Calu3 (cell line): ENCODE measurements at regions not wholly inside any gene's neighbourhood (a gene's known extent, or its start where the extent isn't known, plus 50 kb on each side); places are given as distances from the start of the nearest gene placed in this dataset.

ENCODE experiments used
- BruUV-seq: library from RNA; stranded (reverse); fragments of 400-500 nt; replicated peaks from 2 replicates; lab custom pipeline; 2021; lab: Mats Ljungman, UMichigan
- CTCF ChIA-PET: fragments of 300-600 bp; sonication (Branson Sonifier 250); formaldehyde crosslinking; loops from one replicate; lab custom pipeline; 2022; ENCODE audit warnings: antibody characterized with exemption; lab: Charles Lee
- DNase-seq: peaks from one replicate; pipeline ENCODE4 v3.0.0; 2022
- H3K27ac Mint-ChIP-seq: one replicate; pipeline ENCODE4 v1.8.0; 2022; ENCODE audit warnings: mixed read lengths; ENCODE audit not compliant: unreplicated experiment
- H3K27me3 Mint-ChIP-seq: one replicate; pipeline ENCODE4 v1.8.0; 2022; ENCODE audit warnings: mixed read lengths; ENCODE audit not compliant: unreplicated experiment
- H3K36me3 Mint-ChIP-seq: one replicate; pipeline ENCODE4 v1.8.0; 2022; ENCODE audit warnings: mild to moderate bottlenecking, moderate library complexity, mixed read lengths; ENCODE audit not compliant: insufficient read depth, unreplicated experiment
- H3K4me1 Mint-ChIP-seq: one replicate; pipeline ENCODE4 v1.8.0; 2022; ENCODE audit warnings: mild to moderate bottlenecking, low read depth, mixed read lengths; ENCODE audit not compliant: unreplicated experiment
- H3K4me3 Mint-ChIP-seq: one replicate; pipeline ENCODE4 v1.8.0; 2022; ENCODE audit warnings: mild to moderate bottlenecking, low read depth, moderate library complexity, mixed read lengths; ENCODE audit not compliant: unreplicated experiment
- H3K9me3 Mint-ChIP-seq: one replicate; pipeline ENCODE4 v1.8.0; 2022; ENCODE audit warnings: low read depth, mixed read lengths; ENCODE audit not compliant: unreplicated experiment
- CTCF ChIP-seq: fragments of 200-600 bp; IDR thresholded peaks from one replicate; pipeline ENCODE4 v1.8.0; 2022; ENCODE audit warnings: antibody characterized with exemption; ENCODE audit not compliant: unreplicated experiment
- intact Hi-C: fragments of 100-400 bp; cut with micrococcal nuclease; formaldehyde crosslinking; loops from one replicate; pipeline ENCODE4 v1.10.0; 2022; ENCODE audit not compliant: unreplicated experiment

GRCh38 chr1:172912765-172913260, 137.9 kb downstream of the TNFSF18 start:
- peaks cover 3% of the 10 kb centered on the region for H3K9me3 Mint-ChIP-seq
- no peaks in the 10 kb centered on the region for H3K36me3 Mint-ChIP-seq
- DNase-seq, result no peak
- no TSS peak for BruUV-seq
- TF ChIP-seq CTCF, result no peak
- CTCF ChIA-PET, result no interaction called here
- intact Hi-C loops, result no loop called here
- no peak overlapping the region for H3K27ac Mint-ChIP-seq
- no peaks in the 10 kb centered on the region for H3K27me3 Mint-ChIP-seq
- H3K4me1 Mint-ChIP-seq, result peaks cover 50% of the 10 kb centered on the region
- H3K4me3 Mint-ChIP-seq, result no peak overlapping the region

- Mint-ChIP-seq H3K27ac (no peak overlapping the region), H3K9me3 (peaks cover 3% of the 10 kb centered on the region), H3K36me3 (no peaks in the 10 kb centered on the region), H3K4me1 (peaks cover 35% of the 10 kb centered on the region), H3K4me3 (no peak overlapping the region), H3K27me3 (no peaks in the 10 kb centered on the region)
- no peak for DNase-seq
- no peak for TF ChIP-seq CTCF
- CTCF ChIA-PET, result no interaction called here
- BruUV-seq, result no TSS peak
- intact Hi-C loops, result no loop called here
These were observed 136.1 kb downstream of the TNFSF18 start for GRCh38 chr1:172914501-172915144.

GRCh38 chr1:172915271-172915670, 135.5 kb downstream of the TNFSF18 start:
- CTCF ChIA-PET, result no interaction called here
- no peak overlapping the region for H3K27ac Mint-ChIP-seq
- TF ChIP-seq CTCF, result no peak
- H3K4me1 Mint-ChIP-seq, result peaks cover 29% of the 10 kb centered on the region
- H3K36me3 Mint-ChIP-seq, result no peaks in the 10 kb centered on the region
- no peak overlapping the region for H3K4me3 Mint-ChIP-seq
- no TSS peak for BruUV-seq
- H3K27me3 Mint-ChIP-seq, result no peaks in the 10 kb centered on the region
- DNase-seq, result no peak
- intact Hi-C loops, result no loop called here
- H3K9me3 Mint-ChIP-seq, result peaks cover 3% of the 10 kb centered on the region

GRCh38 chr1:172916116-172916515, 134.6 kb downstream of the TNFSF18 start:
- H3K4me1 Mint-ChIP-seq, result peaks cover 25% of the 10 kb centered on the region
- intact Hi-C loops, result no loop called here
- H3K9me3 Mint-ChIP-seq, result peaks cover 3% of the 10 kb centered on the region
- H3K27ac Mint-ChIP-seq, result no peak overlapping the region
- no peaks in the 10 kb centered on the region for H3K36me3 Mint-ChIP-seq
- no peak for DNase-seq
- BruUV-seq, result no TSS peak
- H3K27me3 Mint-ChIP-seq, result no peaks in the 10 kb centered on the region
- TF ChIP-seq CTCF, result no peak
- H3K4me3 Mint-ChIP-seq, result no peak overlapping the region
- CTCF ChIA-PET, result no interaction called here
